ENCODE measurements at regions not wholly inside any gene's neighbourhood (a gene's known extent, or its start where the extent isn't known, plus 50 kb on each side); places are given as distances from the start of the nearest gene placed in this dataset.

DNA sequence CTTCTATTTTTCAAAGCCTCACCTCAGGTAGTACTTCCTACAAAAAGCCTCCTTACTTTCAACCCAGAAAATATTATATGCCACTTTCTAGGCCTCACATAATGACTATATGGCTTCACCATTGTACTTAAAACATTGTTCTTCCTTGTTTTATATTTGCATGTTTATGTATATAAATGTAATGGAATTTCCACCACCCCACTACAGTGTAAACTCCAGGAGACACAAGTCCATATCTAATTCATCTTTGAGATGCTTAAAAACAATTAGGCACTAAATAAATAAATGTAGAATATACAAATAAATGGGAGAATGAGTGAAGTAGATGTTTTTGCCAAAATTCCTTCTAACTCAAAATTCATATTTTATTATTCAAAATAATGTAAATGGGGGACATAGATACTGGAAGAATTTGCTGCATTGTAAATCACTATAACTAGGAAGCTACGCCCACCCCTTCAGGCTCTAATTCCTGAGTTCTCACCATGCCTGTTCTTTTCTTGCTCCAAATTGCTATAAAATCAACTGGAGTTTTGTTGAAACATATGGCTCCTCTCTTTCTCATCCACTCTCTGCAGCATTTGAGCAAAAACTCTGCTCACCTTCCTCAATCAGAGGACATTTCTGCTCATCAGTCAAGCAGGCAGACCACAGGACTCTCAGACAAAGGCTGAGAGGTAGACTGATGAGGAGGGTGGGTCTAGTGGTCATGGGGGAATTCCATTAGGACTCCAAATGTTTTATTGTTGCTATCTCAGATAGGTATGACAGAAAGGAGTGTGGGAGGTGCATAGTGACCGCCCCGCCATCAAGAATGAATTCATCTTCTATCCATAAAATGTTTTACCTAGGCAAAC, 243.0 kb downstream of the HNMT start:
- TF ChIP-seq CTCF (IDR thresholded peaks at IDR 0.05) (no peak), POLR2A (IDR thresholded peaks at IDR 0.05) (no peak)

Data from uterus (tissue), 2 donors.